Liver (tissue), 7 donors: ENCODE measurements at regions not wholly inside any gene's neighbourhood (a gene's known extent, or its start where the extent isn't known, plus 50 kb on each side); places are given as distances from the start of the nearest gene placed in this dataset.

Experiments used
- DNase-seq: peaks from one replicate; pipeline ENCODE4 v3.0.0-alpha.2; 2017; ENCODE audit warnings: low spot score
- H3K27ac ChIP-seq, 2 donors: one replicate each; pipeline ENCODE4 v1.7.0; 2013; ENCODE audit warnings: inconsistent platforms in 2 of 2, low read length in 2 of 2, control low read depth in 1 of 2, low read depth in 1 of 2, mild to moderate bottlenecking in 1 of 2
- H3K27me3 ChIP-seq, 4 donors: one replicate each; pipeline versions ENCODE4 v1.6.1 to v1.7.0; 2013; ENCODE audit warnings: low read length in 3 of 4, inconsistent platforms in 1 of 4, mild to moderate bottlenecking in 1 of 4, moderate library complexity in 1 of 4; ENCODE audit not compliant: control insufficient read depth in 4 of 4, insufficient read depth in 4 of 4
- H3K36me3 ChIP-seq, 4 donors: one replicate each; pipeline versions ENCODE4 v1.6.1 to v1.7.0; 2013; ENCODE audit warnings: low read length in 3 of 4, mild to moderate bottlenecking in 3 of 4, low read depth in 1 of 4, moderate library complexity in 1 of 4; ENCODE audit not compliant: control insufficient read depth in 4 of 4, insufficient read depth in 3 of 4
- H3K4me1 ChIP-seq, 4 donors: one replicate each; pipeline versions ENCODE4 v1.6.1 to v1.7.0; 2013; ENCODE audit warnings: low read length in 3 of 4, mild to moderate bottlenecking in 3 of 4, moderate library complexity in 1 of 4; ENCODE audit not compliant: control insufficient read depth in 4 of 4, insufficient read depth in 4 of 4
- H3K4me3 ChIP-seq, 3 donors: one replicate each; pipeline versions ENCODE4 v1.6.1 to v1.7.0; 2013; ENCODE audit warnings: low read length in 3 of 3, control low read depth in 1 of 3, low read depth in 1 of 3, mild to moderate bottlenecking in 1 of 3
- H3K9ac ChIP-seq, 2 donors: one replicate each; pipeline ENCODE4 v1.7.0; 2013; ENCODE audit warnings: low read length in 2 of 2, mild to moderate bottlenecking in 2 of 2, moderate library complexity in 2 of 2, control low read depth in 1 of 2, low read depth in 1 of 2
- H3K9me3 ChIP-seq, 4 donors: one replicate each; pipeline versions ENCODE4 v1.6.1 to v1.7.0; 2013; ENCODE audit warnings: low read length in 3 of 4; ENCODE audit not compliant: control insufficient read depth in 4 of 4
- ATF3 ChIP-seq: IDR thresholded peaks from 2 replicates; pipeline ENCODE4 v1.6.1; 2016; ENCODE audit warnings: antibody characterized with exemption
- EGR1 ChIP-seq, 2 donors: IDR thresholded peaks; 2 replicates each; pipeline ENCODE4 v1.6.1; 2016 to 2018; ENCODE audit warnings: antibody characterized with exemption in 2 of 2, low read depth in 2 of 2
- FOXA1 ChIP-seq: IDR thresholded peaks from 2 replicates; pipeline ENCODE4 v1.6.1; 2016; ENCODE audit warnings: antibody characterized with exemption
- FOXA2 ChIP-seq: IDR thresholded peaks from 2 replicates; pipeline ENCODE4 v1.6.1; 2016; ENCODE audit warnings: antibody characterized with exemption
- GABPA ChIP-seq, 2 donors: IDR thresholded peaks in 1 of 2; conservative IDR thresholded peaks in 1 of 2; 2 replicates each; pipeline ENCODE4 v1.6.1; 2016; ENCODE audit warnings: antibody characterized with exemption in 2 of 2, mild to moderate bottlenecking in 1 of 2, moderate library complexity in 1 of 2
- HNF4A ChIP-seq, 2 donors: conservative IDR thresholded peaks; 2 replicates each; pipeline ENCODE4 v1.6.1; 2016; ENCODE audit warnings: antibody characterized with exemption in 2 of 2, mild to moderate bottlenecking in 2 of 2
- HNF4G ChIP-seq: IDR thresholded peaks from 2 replicates; pipeline ENCODE4 v1.6.1; 2016; ENCODE audit warnings: antibody characterized with exemption
- JUND ChIP-seq, 2 donors: IDR thresholded peaks; 2 replicates each; pipeline ENCODE4 v1.6.1; 2016; ENCODE audit warnings: antibody characterized with exemption in 2 of 2
- NR2F2 ChIP-seq: IDR thresholded peaks from 2 replicates; pipeline ENCODE4 v1.6.1; 2016; ENCODE audit warnings: antibody characterized with exemption
- RAD21 ChIP-seq, 2 donors: IDR thresholded peaks; 2 replicates each; pipeline ENCODE4 v1.6.1; 2016; ENCODE audit warnings: antibody characterized with exemption in 2 of 2, mild to moderate bottlenecking in 2 of 2
- REST ChIP-seq: IDR thresholded peaks from 2 replicates; pipeline ENCODE4 v1.6.1; 2016; ENCODE audit warnings: antibody characterized with exemption, mild to moderate bottlenecking
- RXRA ChIP-seq, 2 donors: IDR thresholded peaks; 2 replicates each; pipeline ENCODE4 v1.6.1; 2017 to 2018; ENCODE audit warnings: antibody characterized with exemption in 2 of 2, mild to moderate bottlenecking in 1 of 2
- SP1 ChIP-seq: IDR thresholded peaks from 2 replicates; pipeline ENCODE4 v1.6.1; 2018; ENCODE audit warnings: antibody characterized with exemption, mild to moderate bottlenecking
- TAF1 ChIP-seq: conservative IDR thresholded peaks from 2 replicates; pipeline ENCODE4 v1.6.1; 2016; ENCODE audit warnings: antibody characterized with exemption, mild to moderate bottlenecking
- YY1 ChIP-seq: IDR thresholded peaks from 2 replicates; pipeline ENCODE4 v1.6.1; 2016; ENCODE audit warnings: antibody characterized with exemption, mild to moderate bottlenecking
- WGBS: extraction: QIAGEN DNeasy Blood & Tissue Kit; methylation state at CpG from one replicate; pipeline ENCODE4 v1.1.7; 2013; 5-methylcytosine and 5-hydroxymethylcytosine counted together
- TF ChIP-seq, protein P1 (sequence below): IDR thresholded peaks from 2 replicates; pipeline ENCODE4 v1.6.1; 2016; ENCODE audit warnings: antibody characterized with exemption
- TF ChIP-seq, protein P2 (sequence below): IDR thresholded peaks from 2 replicates; pipeline ENCODE4 v1.6.1; 2016; ENCODE audit warnings: antibody characterized with exemption
- donor health status: healthy.
- donor health status: healthy.
- donor health status: healthy.
- donor health status: healthy.

GRCh38 chr13:40502236-40502635 lies 164.2 kb downstream of the FOXO1 start:
- Histone ChIP-seq H3K27me3 (no peaks in the 10 kb centered on the region), H3K4me3 (no peak overlapping the region), H3K36me3 (no peaks in the 10 kb centered on the region), H3K9ac (no peak overlapping the region), H3K9me3 (no peaks in the 10 kb centered on the region), H3K4me1 (peaks cover 0 to 10% (median 2%) of the 10 kb centered on the region in 4 donors), H3K27ac (no peak overlapping the region)
- no peak for DNase-seq
- WGBS, result 87% methylated on average over 3 of the region's 3 CpGs
- TF ChIP-seq SP1, result no peak
- TF ChIP-seq FOXA2, result no peak
- no peak for TF ChIP-seq FOXA1
- TF ChIP-seq, protein P1, sequence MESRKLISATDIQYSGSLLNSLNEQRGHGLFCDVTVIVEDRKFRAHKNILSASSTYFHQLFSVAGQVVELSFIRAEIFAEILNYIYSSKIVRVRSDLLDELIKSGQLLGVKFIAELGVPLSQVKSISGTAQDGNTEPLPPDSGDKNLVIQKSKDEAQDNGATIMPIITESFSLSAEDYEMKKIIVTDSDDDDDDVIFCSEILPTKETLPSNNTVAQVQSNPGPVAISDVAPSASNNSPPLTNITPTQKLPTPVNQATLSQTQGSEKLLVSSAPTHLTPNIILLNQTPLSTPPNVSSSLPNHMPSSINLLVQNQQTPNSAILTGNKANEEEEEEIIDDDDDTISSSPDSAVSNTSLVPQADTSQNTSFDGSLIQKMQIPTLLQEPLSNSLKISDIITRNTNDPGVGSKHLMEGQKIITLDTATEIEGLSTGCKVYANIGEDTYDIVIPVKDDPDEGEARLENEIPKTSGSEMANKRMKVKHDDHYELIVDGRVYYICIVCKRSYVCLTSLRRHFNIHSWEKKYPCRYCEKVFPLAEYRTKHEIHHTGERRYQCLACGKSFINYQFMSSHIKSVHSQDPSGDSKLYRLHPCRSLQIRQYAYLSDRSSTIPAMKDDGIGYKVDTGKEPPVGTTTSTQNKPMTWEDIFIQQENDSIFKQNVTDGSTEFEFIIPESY, result no peak
- TF ChIP-seq ATF3, result no peak
- TF ChIP-seq HNF4A (conservative IDR thresholded peaks at IDR 0.05), result no peak
- TF ChIP-seq REST, result no peak
- no peak for TF ChIP-seq EGR1 (IDR thresholded peaks at IDR 0.05; ENCODE audit: low read depth in 2 of 2)

- Histone ChIP-seq H3K4me1 (peaks cover 0 to 10% (median 2%) of the 10 kb centered on the region in 4 donors), H3K4me3 (no peak overlapping the region), H3K9me3 (no peaks in the 10 kb centered on the region), H3K27ac (no peak overlapping the region), H3K36me3 (no peaks in the 10 kb centered on the region), H3K27me3 (no peaks in the 10 kb centered on the region), H3K9ac (no peak overlapping the region)
- WGBS, result 97% methylated on average over 2 of the region's 2 CpGs
- TF ChIP-seq TAF1 (no peak), NR2F2 (no peak), GABPA (IDR thresholded peaks at IDR 0.05 in 1 of 2, conservative IDR thresholded peaks at IDR 0.05 in 1 of 2) (no peak), HNF4A (conservative IDR thresholded peaks at IDR 0.05) (no peak), FOXA1 (no peak), FOXA2 (no peak), YY1 (no peak), HNF4G (no peak), RXRA (IDR thresholded peaks at IDR 0.05) (no peak), JUND (IDR thresholded peaks at IDR 0.05) (no peak), REST (no peak), SP1 (no peak), RAD21 (IDR thresholded peaks at IDR 0.05) (no peak)
- TF ChIP-seq, protein P1, result no peak
- TF ChIP-seq, protein P2, sequence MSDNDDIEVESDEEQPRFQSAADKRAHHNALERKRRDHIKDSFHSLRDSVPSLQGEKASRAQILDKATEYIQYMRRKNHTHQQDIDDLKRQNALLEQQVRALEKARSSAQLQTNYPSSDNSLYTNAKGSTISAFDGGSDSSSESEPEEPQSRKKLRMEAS, result no peak
- DNase-seq, result no peak
Observed at GRCh38 chr13:40503011-40503410, 163.4 kb downstream of the FOXO1 start.
